ENCODE measurements at regions not wholly inside any gene's neighbourhood (a gene's known extent, or its start where the extent isn't known, plus 50 kb on each side); places are given as distances from the start of the nearest gene placed in this dataset.

DNA sequence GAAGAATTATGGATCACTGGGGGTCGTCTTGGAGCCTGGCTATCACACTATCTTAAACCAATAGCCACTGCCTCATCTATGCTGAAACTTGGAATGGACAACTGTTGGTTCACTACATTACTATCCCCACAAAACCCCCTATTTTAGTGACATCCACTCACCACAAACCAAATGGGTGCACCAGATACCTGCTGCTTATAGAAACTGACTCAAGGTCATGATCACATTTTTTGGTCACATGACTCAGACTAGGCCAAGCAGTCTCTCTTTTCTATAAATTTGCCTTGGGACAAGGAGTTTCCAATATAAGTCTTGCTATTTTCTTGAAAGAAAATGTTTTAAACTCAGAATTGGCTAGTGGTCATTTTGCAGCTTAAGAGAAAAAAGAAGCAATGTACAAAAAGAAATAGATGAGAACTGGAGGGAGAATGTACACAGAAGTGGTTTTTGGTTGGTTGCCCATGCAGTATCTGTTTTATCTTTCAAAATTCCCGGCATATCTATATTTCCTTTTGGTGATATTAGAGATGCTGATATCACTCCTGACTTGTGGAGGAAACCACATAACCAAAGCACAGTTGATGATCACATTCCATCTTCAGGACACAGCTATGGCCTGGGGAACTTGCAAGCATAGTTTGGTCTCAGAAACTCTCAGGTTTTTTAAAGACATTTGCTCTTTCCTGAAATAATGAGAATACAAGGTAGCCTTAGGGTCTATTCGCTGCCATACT, 85.2 kb upstream of the CACNA2D1 start:
- H3K27ac Mint-ChIP-seq, result no peak overlapping the region
- H4K20me1 ChIP-seq (replicated peaks; ENCODE audit: insufficient read depth), result no peaks in the 10 kb centered on the region
- no peak overlapping the region for H3K4me3 Mint-ChIP-seq
- H2AFZ ChIP-seq, result no peak overlapping the region
- TF ChIP-seq NANOG (IDR thresholded peaks at IDR 0.05; ENCODE audit: borderline replicate concordance) (no peak), EZH2 (IDR thresholded peaks at IDR 0.05; ENCODE audit: low read depth, unreplicated experiment) (no peak), ETS1 (IDR thresholded peaks at IDR 0.05) (no peak), CTCF (conservative IDR thresholded peaks at IDR 0.05; ENCODE audit: low read depth in 2 of 2) (no peak), JUNB (IDR thresholded peaks at IDR 0.05; ENCODE audit: unreplicated experiment) (no peak), REST (IDR thresholded peaks at IDR 0.05; ENCODE audit: unreplicated experiment) (no peak), POLR2AphosphoS5 (IDR thresholded peaks at IDR 0.05; ENCODE audit: low read depth) (no peak), STAT1 (IDR thresholded peaks at IDR 0.05; ENCODE audit: unreplicated experiment) (no peak)
- no peaks in the 10 kb centered on the region for H3K9me3 Mint-ChIP-seq
- H3K4me1 Mint-ChIP-seq, result peaks cover 9% of the 10 kb centered on the region
- H3F3A ChIP-seq (replicated peaks; ENCODE audit: low read depth), result no peaks in the 10 kb centered on the region
- no peaks in the 10 kb centered on the region for H3K27me3 ChIP-seq (ENCODE audit: insufficient read depth)
- H3K79me2 ChIP-seq (replicated peaks; ENCODE audit: insufficient read depth), result no peaks in the 10 kb centered on the region
- no peaks in the 10 kb centered on the region for H3K36me3 ChIP-seq (ENCODE audit: insufficient read depth)
- H3K4me3 ChIP-seq, result no peak overlapping the region
- H3K9me2 ChIP-seq (ENCODE audit: insufficient read depth), result no peaks in the 10 kb centered on the region
- no peaks in the 10 kb centered on the region for H3K36me3 Mint-ChIP-seq (ENCODE audit: low read depth)
- ATAC-seq (no peak), DNase-seq (ENCODE audit: low spot score) (no peak)
- H3K27ac ChIP-seq (ENCODE audit: low read depth), result no peak overlapping the region
- peaks cover 4% of the 10 kb centered on the region for H3K27me3 Mint-ChIP-seq (ENCODE audit: insufficient read depth, low read depth, poor library complexity)
- no peak overlapping the region for H3K4me2 ChIP-seq
- H3K4me1 ChIP-seq (ENCODE audit: insufficient read depth), result no peaks in the 10 kb centered on the region

DNA sequence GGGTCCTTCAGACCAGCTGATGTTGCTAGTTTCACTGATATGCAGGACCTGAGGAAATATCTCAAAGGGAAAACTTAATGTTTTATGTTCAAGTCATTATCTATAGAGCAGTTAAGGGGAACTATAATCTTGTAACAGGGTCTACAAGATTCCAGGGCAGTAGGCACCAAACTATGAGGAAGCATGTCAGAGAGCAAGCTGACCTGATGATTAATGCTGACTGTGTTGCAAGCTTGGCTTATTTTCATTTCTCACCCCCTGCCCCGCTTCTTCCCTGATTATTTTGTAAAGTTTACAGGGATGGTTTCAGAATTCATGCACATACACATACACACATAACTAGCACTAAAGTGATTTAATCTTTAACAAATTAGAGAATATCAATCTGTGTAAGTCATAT, 84.3 kb upstream of the CACNA2D1 start:
- no peak overlapping the region for H3K4me2 ChIP-seq
- H3K4me3 ChIP-seq, result no peak overlapping the region
- Mint-ChIP-seq H3K36me3 (ENCODE audit: low read depth) (no peaks in the 10 kb centered on the region), H3K27ac (no peak overlapping the region), H3K27me3 (ENCODE audit: insufficient read depth, low read depth, poor library complexity) (peaks cover 5% of the 10 kb centered on the region), H3K9me3 (no peaks in the 10 kb centered on the region), H3K4me3 (no peak overlapping the region), H3K4me1 (peaks cover 15% of the 10 kb centered on the region)
- H3F3A ChIP-seq (replicated peaks; ENCODE audit: low read depth), result no peaks in the 10 kb centered on the region
- 0 out of 2 replicates have a peak, but pooled peaks cover 5% of the 10 kb centered on the region for H3K4me1 ChIP-seq (ENCODE audit: insufficient read depth)
- no peaks in the 10 kb centered on the region for H3K36me3 ChIP-seq (ENCODE audit: insufficient read depth)
- DNase-seq (ENCODE audit: low spot score) (no peak), ATAC-seq (no peak)
- no peaks in the 10 kb centered on the region for H3K79me2 ChIP-seq (replicated peaks; ENCODE audit: insufficient read depth)
- H2AFZ ChIP-seq, result no peak overlapping the region
- no peaks in the 10 kb centered on the region for H4K20me1 ChIP-seq (replicated peaks; ENCODE audit: insufficient read depth)
- H3K27me3 ChIP-seq (ENCODE audit: insufficient read depth), result no peaks in the 10 kb centered on the region
- H3K27ac ChIP-seq (ENCODE audit: low read depth), result no peak overlapping the region
- no peaks in the 10 kb centered on the region for H3K9me2 ChIP-seq (ENCODE audit: insufficient read depth)
- TF ChIP-seq ZNF462 (CRISPR knock-in tag; IDR thresholded peaks at IDR 0.05) (no peak), JUNB (IDR thresholded peaks at IDR 0.05; ENCODE audit: unreplicated experiment) (no peak), EZH2 (IDR thresholded peaks at IDR 0.05; ENCODE audit: low read depth, unreplicated experiment) (no peak)

All from GM23338 (cell line).